Heart left ventricle (tissue), 16 donors: ENCODE measurements at regions not wholly inside any gene's neighbourhood (a gene's known extent, or its start where the extent isn't known, plus 50 kb on each side); places are given as distances from the start of the nearest gene placed in this dataset.

Source experiments
- ATAC-seq, 4 donors: fragments of 200-7000 bp; cut with Tn5 transposase; one replicate each; pipeline ENCODE4 v1.9.1; 2020 to 2022; ENCODE audit warnings: moderate library complexity in 4 of 4, mild to moderate bottlenecking in 3 of 4, moderate number of reproducible peaks in 1 of 4
- DNase-seq, 5 donors: peaks; one replicate each; pipeline ENCODE4 v3.0.0-alpha.2; 2020
- H3K27ac ChIP-seq, 12 donors: fragments of 200-600 bp; sonication (generic) in 4 of 12; one replicate each; pipeline versions ENCODE4 v1.5.0 to v1.8.0; 2016 to 2022; ENCODE audit warnings: mild to moderate bottlenecking in 2 of 12
- H3K27me3 ChIP-seq, 9 donors: fragments of 200-600 bp; sonication (generic) in 2 of 9; one replicate each; pipeline versions ENCODE4 v1.5.1 to v1.8.0; 2016 to 2022; ENCODE audit warnings: mild to moderate bottlenecking in 3 of 9
- H3K36me3 ChIP-seq, 9 donors: fragments of 200-600 bp; sonication (generic) in 2 of 9; one replicate each; pipeline versions ENCODE4 v1.5.0 to v1.8.0; 2018 to 2022; ENCODE audit warnings: mild to moderate bottlenecking in 2 of 9
- H3K4me1 ChIP-seq, 12 donors: fragments of 200-600 bp; sonication (generic) in 4 of 12; one replicate each; pipeline versions ENCODE4 v1.5.0 to v1.8.0; 2016 to 2022; ENCODE audit warnings: mild to moderate bottlenecking in 3 of 12
- H3K4me3 ChIP-seq, 12 donors: fragments of 200-600 bp; sonication (generic) in 4 of 12; one replicate each; pipeline versions ENCODE4 v1.5.0 to v1.8.0; 2017 to 2022; ENCODE audit warnings: mild to moderate bottlenecking in 9 of 12, moderate library complexity in 4 of 12
- H3K9me3 ChIP-seq, 12 donors: fragments of 200-600 bp; sonication (generic) in 4 of 12; one replicate each; pipeline versions ENCODE4 v1.5.0 to v1.8.0; 2016 to 2022; ENCODE audit warnings: mild to moderate bottlenecking in 1 of 12
- POLR2A ChIP-seq, 2 donors: fragments of 450-650 bp; IDR thresholded peaks; one replicate each; pipeline ENCODE4 v1.6.1; 2017; ENCODE audit warnings: antibody characterized with exemption in 2 of 2, mild to moderate bottlenecking in 2 of 2, moderate library complexity in 2 of 2
- WGBS, 4 donors: extraction: QIAGEN DNeasy Blood & Tissue Kit in 2 of 4; methylation state at CpG; one replicate each; pipeline versions ENCODE4 v1.1.5 to v1.1.7; 2013 to 2018; 5-methylcytosine and 5-hydroxymethylcytosine counted together
- intact Hi-C, 10 donors: fragments of 100-400 bp; cut with DNase I; formaldehyde crosslinking; loops; one replicate each; pipeline versions ENCODE4 v1.11.1 to v1.14.2; 2022
- TF ChIP-seq, protein P1 (sequence below), 12 donors: fragments of 200-600 bp; sonication (generic) in 4 of 12; IDR thresholded peaks; one replicate each; pipeline versions ENCODE4 v1.5.0 to v1.8.0; 2018 to 2022; ENCODE audit warnings: antibody characterized with exemption in 12 of 12, mild to moderate bottlenecking in 5 of 12
- donor health status: ischemic (EF 13 %, LVEDD 7.1; RV severe dilation, severe dysfunction).
- donor health status: healthy with polysubstance abuse.
- donor health status: DM: no; HTN: yes; CAD: no.
- donor health status: DM: no; HTN: no; CAD: no.
- donor health status: ischemic (EF 25% LVEDD 6.9; RV normal size, moderate dysfunction).
- donor health status: ischemic (EF 25% LVEDD 5.7; RV mildly dilated, moderate dysfunction).
- donor health status: healthy.
- donor health status: DM: yes; HTN: yes; CAD: no.
- donor health status: ischemic (EF 35%, LVEDD 5.7; RV mildly dilated, moderate dysfunction).
- donor health status: nonischemic (EF 11% LVEDD 7.7; RV severe dilation, severe dysfunction).
- donor health status: DM: yes; HTN: yes; CAD: no.
- donor health status: PGD.
- donor health status: ischemic (EF 29% LVEDD 5.4; RV normal size, mild dysfunction).
- donor health status: nonischemic (EF 23%, LVEDD 6.1; RV moderate dilation, normal function).

DNA sequence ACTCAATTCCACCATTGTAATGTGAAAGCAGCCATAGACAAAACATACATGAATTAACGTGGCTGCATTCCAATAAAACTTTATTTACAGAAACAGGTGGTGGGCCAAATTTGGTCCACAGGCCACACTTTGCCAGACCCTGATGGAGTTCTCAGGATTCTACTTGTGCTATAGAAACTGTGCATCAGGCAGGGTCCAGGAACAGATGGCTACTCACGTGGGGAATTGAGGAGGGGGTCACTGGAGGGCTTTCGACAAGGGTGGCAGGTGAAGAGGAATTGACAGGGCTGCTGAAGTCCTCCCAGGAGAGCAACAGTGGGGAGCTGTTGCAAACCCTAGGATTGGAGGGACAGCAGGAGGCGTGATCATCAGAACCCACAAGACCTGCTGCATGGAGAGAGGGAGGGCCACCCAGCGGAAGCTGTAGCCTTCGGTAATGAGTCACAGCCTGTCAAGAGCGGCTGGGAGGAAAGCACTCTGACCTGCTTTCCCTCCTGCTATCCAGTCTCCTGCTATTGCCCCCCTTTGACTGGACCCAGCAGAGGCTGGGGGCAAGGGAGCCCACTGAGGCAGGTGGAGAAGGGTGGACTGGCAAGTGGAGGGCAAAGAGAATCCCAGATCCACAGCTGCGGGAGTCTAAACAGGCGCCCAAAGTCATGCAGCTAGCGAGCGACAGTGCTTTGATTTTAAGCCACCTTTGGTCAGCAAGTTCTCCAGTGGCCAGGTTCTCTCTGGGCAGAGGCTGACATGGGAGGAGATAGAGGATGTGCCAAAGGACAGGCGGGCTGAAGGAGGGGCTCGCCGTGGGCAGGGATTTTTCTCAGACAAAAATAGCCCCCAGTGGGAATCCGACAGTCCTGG lies 138.3 kb upstream of the SMIM23 start:
- no peaks in the 10 kb centered on the region for H3K27me3 ChIP-seq
- no peaks in the 10 kb centered on the region for H3K36me3 ChIP-seq
- peak; percentile 57 to 81 (median 73) for ATAC-seq
- H3K4me3 ChIP-seq: no peak overlapping the region
- peak in 2 of 5 donors; percentile 31 to 48 for DNase-seq
- TF ChIP-seq POLR2A (IDR thresholded peaks at IDR 0.05): no peak
- TF ChIP-seq, protein P1, sequence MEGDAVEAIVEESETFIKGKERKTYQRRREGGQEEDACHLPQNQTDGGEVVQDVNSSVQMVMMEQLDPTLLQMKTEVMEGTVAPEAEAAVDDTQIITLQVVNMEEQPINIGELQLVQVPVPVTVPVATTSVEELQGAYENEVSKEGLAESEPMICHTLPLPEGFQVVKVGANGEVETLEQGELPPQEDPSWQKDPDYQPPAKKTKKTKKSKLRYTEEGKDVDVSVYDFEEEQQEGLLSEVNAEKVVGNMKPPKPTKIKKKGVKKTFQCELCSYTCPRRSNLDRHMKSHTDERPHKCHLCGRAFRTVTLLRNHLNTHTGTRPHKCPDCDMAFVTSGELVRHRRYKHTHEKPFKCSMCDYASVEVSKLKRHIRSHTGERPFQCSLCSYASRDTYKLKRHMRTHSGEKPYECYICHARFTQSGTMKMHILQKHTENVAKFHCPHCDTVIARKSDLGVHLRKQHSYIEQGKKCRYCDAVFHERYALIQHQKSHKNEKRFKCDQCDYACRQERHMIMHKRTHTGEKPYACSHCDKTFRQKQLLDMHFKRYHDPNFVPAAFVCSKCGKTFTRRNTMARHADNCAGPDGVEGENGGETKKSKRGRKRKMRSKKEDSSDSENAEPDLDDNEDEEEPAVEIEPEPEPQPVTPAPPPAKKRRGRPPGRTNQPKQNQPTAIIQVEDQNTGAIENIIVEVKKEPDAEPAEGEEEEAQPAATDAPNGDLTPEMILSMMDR (IDR thresholded peaks at IDR 0.05): no peak
- no peaks in the 10 kb centered on the region for H3K9me3 ChIP-seq
- peaks cover 0 to 8% (median 0%) of the 10 kb centered on the region in 12 donors for H3K4me1 ChIP-seq
- H3K27ac ChIP-seq: peak overlapping the region in 7 of 12 donors; percentile 13 to 65 (median 54)
- intact Hi-C loops: loop anchor here in 3 of 10 donors (2.0 to 10.0 kb wide), 3 partner anchors 90 to 258 kb away; no protein-coding TSS in a partner anchor
- WGBS, 4 donors: 59 to 69% (median 64%) methylated on average over 14 to 15 of the region's 15 CpGs

GRCh38 chr5:171647904-171648260 lies 137.7 kb upstream of the SMIM23 start:
- H3K4me1 ChIP-seq: peaks cover 0 to 8% (median 0%) of the 10 kb centered on the region in 12 donors
- TF ChIP-seq, protein P1 (IDR thresholded peaks at IDR 0.05): no peak
- no peak for TF ChIP-seq POLR2A (IDR thresholded peaks at IDR 0.05)
- DNase-seq: no peak
- WGBS, 4 donors: 82 to 100% (median 92%) methylated on average over 4 of the region's 4 CpGs
- no peak overlapping the region for H3K4me3 ChIP-seq
- H3K9me3 ChIP-seq: no peaks in the 10 kb centered on the region
- intact Hi-C loops: loop anchor here in 3 of 10 donors (2.0 to 10.0 kb wide), 3 partner anchors 89 to 257 kb away; no protein-coding TSS in a partner anchor
- ATAC-seq: no peak
- no peaks in the 10 kb centered on the region for H3K36me3 ChIP-seq
- no peaks in the 10 kb centered on the region for H3K27me3 ChIP-seq
- H3K27ac ChIP-seq: peak overlapping the region in 6 of 12 donors; percentile 13 to 65 (median 54)

- intact Hi-C loops: loop anchor here in 2 of 10 donors (10.0 kb wide), 2 partner anchors 96 to 256 kb away; no protein-coding TSS in a partner anchor
- DNase-seq: no peak
- peaks cover 0 to 8% (median 0%) of the 10 kb centered on the region in 12 donors for H3K4me1 ChIP-seq
- no peak for TF ChIP-seq POLR2A (IDR thresholded peaks at IDR 0.05)
- TF ChIP-seq, protein P1 (IDR thresholded peaks at IDR 0.05): no peak
- no peak for ATAC-seq
- no peaks in the 10 kb centered on the region for H3K27me3 ChIP-seq
- no peak overlapping the region for H3K4me3 ChIP-seq
- H3K36me3 ChIP-seq: no peaks in the 10 kb centered on the region
- 64 to 80% (median 74%) methylated on average over 8 to 10 of the region's 10 CpGs for WGBS, 4 donors
- H3K27ac ChIP-seq: no peak overlapping the region
- no peaks in the 10 kb centered on the region for H3K9me3 ChIP-seq
Measured at GRCh38 chr5:171648279-171649074, 137.1 kb upstream of the SMIM23 start.

GRCh38 chr5:171649075-171649401 lies 136.6 kb upstream of the SMIM23 start:
- intact Hi-C loops: loop anchor here in 2 of 10 donors (10.0 kb wide), 2 partner anchors 96 to 256 kb away; no protein-coding TSS in a partner anchor
- H3K27ac ChIP-seq: no peak overlapping the region
- H3K9me3 ChIP-seq: no peaks in the 10 kb centered on the region
- no peaks in the 10 kb centered on the region for H3K36me3 ChIP-seq
- TF ChIP-seq, protein P1 (IDR thresholded peaks at IDR 0.05): no peak
- TF ChIP-seq POLR2A (IDR thresholded peaks at IDR 0.05): no peak
- no peak overlapping the region for H3K4me3 ChIP-seq
- H3K4me1 ChIP-seq: peaks cover 0 to 8% (median 0%) of the 10 kb centered on the region in 12 donors
- H3K27me3 ChIP-seq: no peaks in the 10 kb centered on the region
- no peak for ATAC-seq
- WGBS, 4 donors: 83 to 90% (median 85%) methylated on average over 3 of the region's 3 CpGs
- DNase-seq: no peak
